GM12878 (cell line): ENCODE measurements at regions not wholly inside any gene's neighbourhood (a gene's known extent, or its start where the extent isn't known, plus 50 kb on each side); places are given as distances from the start of the nearest gene placed in this dataset.

Source experiments
- ATAC-seq: fragments of 200-7000 bp; cut with Tn5 transposase; 3 replicates; pipeline ENCODE4 v1.9.1; 2020; ENCODE audit warnings: mild to moderate bottlenecking, moderate library complexity
- BruUV-seq: library from RNA; stranded (reverse); fragments of 400-500 nt; replicated peaks from 2 replicates; lab custom pipeline; 2021; lab: Mats Ljungman, UMichigan
- CTCF ChIA-PET: fragments of 300-600 bp; sonication (Branson Sonifier 250); formaldehyde crosslinking; extraction: SDS; loops from one replicate; lab custom pipeline; 2021; ENCODE audit warnings: inconsistent platforms; lab: Yijun Ruan, JAX
- POLR2A ChIA-PET: fragments of 350-600 bp; formaldehyde crosslinking; extraction: SDS; loops from one replicate; lab custom pipeline; 2021; ENCODE audit warnings: inconsistent platforms; lab: Charles Lee
- RAD21 ChIA-PET: fragments of 300-600 bp; sonication (Branson Sonifier 250); formaldehyde crosslinking; loops from one replicate; lab custom pipeline; 2023; ENCODE audit warnings: antibody characterized with exemption; ENCODE audit not compliant: unreplicated experiment; lab: Charles Lee
- SMC1A ChIA-PET: fragments of 300-600 bp; sonication (Branson Sonifier 250); formaldehyde crosslinking; loops from one replicate; lab custom pipeline; 2023; ENCODE audit not compliant: unreplicated experiment, uncharacterized antibody; lab: Charles Lee
- DNase-seq: peaks from one replicate; pipeline ENCODE4 v3.0.0-alpha.2; 2011; ENCODE audit warnings: low read depth, low spot score
- FAIRE-seq: peaks from 3 replicates; lab custom pipeline; 2011; peaks lifted over from hg19 to GRCh38; lab: Jason Lieb, UNC
- H2AFZ ChIP-seq: 2 replicates; pipeline ENCODE4 v1.6.0; 2011; ENCODE audit warnings: low read depth, low read length, control low read depth; ENCODE audit not compliant: control insufficient read depth
- H3K27ac ChIP-seq: 2 replicates; pipeline ENCODE4 v1.5.1; 2011; ENCODE audit warnings: control low read depth; ENCODE audit not compliant: control insufficient read depth, insufficient read depth
- H3K27me3 ChIP-seq, 2 experiments: replicated peaks in 1 of 2; 2 replicates each; pipeline versions ENCODE4 v1.6.0 to v1.6.1; 2011; ENCODE audit warnings: low read length in 1 of 2; ENCODE audit not compliant: control insufficient read depth in 2 of 2, insufficient read depth in 2 of 2
- H3K36me3 ChIP-seq, 2 experiments: 2 replicates each; pipeline ENCODE4 v1.5.1; 2011; ENCODE audit warnings: low read length in 1 of 2; ENCODE audit not compliant: control insufficient read depth in 2 of 2, insufficient read depth in 2 of 2
- H3K4me1 ChIP-seq: 2 replicates; pipeline ENCODE4 v1.6.1; 2011; ENCODE audit warnings: mild to moderate bottlenecking, low read length, moderate library complexity, mixed read lengths; ENCODE audit not compliant: control insufficient read depth, insufficient read depth
- H3K4me2 ChIP-seq: 2 replicates; pipeline ENCODE4 v1.6.0; 2011; ENCODE audit warnings: control low read depth; ENCODE audit not compliant: control insufficient read depth, insufficient read depth
- H3K4me3 ChIP-seq: fragments of 200-600 bp; sonication (generic); 2 replicates; pipeline ENCODE4 v1.5.1; 2016
- H3K79me2 ChIP-seq: 2 replicates; pipeline ENCODE4 v1.6.0; 2011; ENCODE audit warnings: low read length; ENCODE audit not compliant: control insufficient read depth, insufficient read depth
- H3K9ac ChIP-seq: 2 replicates; pipeline ENCODE4 v1.8.0; 2011; ENCODE audit warnings: low read length, control low read depth, mixed read lengths; ENCODE audit not compliant: control insufficient read depth, insufficient read depth
- H3K9me3 ChIP-seq: replicated peaks from 3 replicates; pipeline ENCODE4 v1.5.1; 2011; ENCODE audit warnings: mild to moderate bottlenecking, low read length; ENCODE audit not compliant: control insufficient read depth, insufficient read depth
- H4K20me1 ChIP-seq: 2 replicates; pipeline ENCODE4 v1.6.0; 2011; ENCODE audit not compliant: control insufficient read depth, insufficient read depth
- GABPA ChIP-seq: IDR thresholded peaks from 2 replicates; pipeline ENCODE4 v1.6.1; 2014; ENCODE audit warnings: antibody characterized with exemption, low read depth, mild to moderate bottlenecking, inconsistent platforms
- HDAC6 ChIP-seq: fragments of 200-600 bp; sonication (generic); IDR thresholded peaks from one replicate; pipeline ENCODE4 v1.8.0; 2017; ENCODE audit warnings: antibody characterized with exemption; ENCODE audit not compliant: unreplicated experiment
- IKZF1 ChIP-seq: fragments of 450-650 bp; conservative IDR thresholded peaks from 2 replicates; pipeline ENCODE4 v1.6.1; 2017; ENCODE audit warnings: antibody characterized with exemption, mild to moderate bottlenecking
- MXI1 ChIP-seq: fragments of 150-350 bp; IDR thresholded peaks from 2 replicates; pipeline ENCODE4 v1.6.1; 2011; ENCODE audit warnings: low read depth, mild to moderate bottlenecking, inconsistent platforms, low read length, improper control_type of control experiment
- RAD51 ChIP-seq: fragments of 450-650 bp; IDR thresholded peaks from 2 replicates; pipeline ENCODE4 v1.6.1; 2016; ENCODE audit warnings: moderate library complexity, mild to moderate bottlenecking, inconsistent platforms
- WGBS: methylation state at CpG from one replicate; pipeline ENCODE4 v1.1.6; 2016; ENCODE audit warnings: low lambda C conversion rate; ENCODE audit not compliant: insufficient replicate concordance, insufficient coverage; ENCODE audit errors: missing lambda C conversion rate; 5-methylcytosine and 5-hydroxymethylcytosine counted together
- in situ Hi-C: fragments of 300-500 bp; cut with MboI; formaldehyde crosslinking; loops from 9 replicates; pipeline ENCODE4 v1.14.3; 2018; ENCODE audit warnings: mixed read lengths
- intact Hi-C: fragments of 100-400 bp; cut with micrococcal nuclease; formaldehyde crosslinking; loops from one replicate; pipeline ENCODE4 v1.14.2; 2022; ENCODE audit not compliant: unreplicated experiment
- TF ChIP-seq, protein P1 (sequence below): fragments of 450-650 bp; formaldehyde crosslinking; IDR thresholded peaks from 2 replicates; pipeline ENCODE4 v1.5.0; 2022; ENCODE audit warnings: mild to moderate bottlenecking, missing genetic modification characterization
- TF ChIP-seq, protein P2 (sequence below): fragments of 450-650 bp; IDR thresholded peaks from 2 replicates; pipeline ENCODE4 v1.6.1; 2017; ENCODE audit warnings: mild to moderate bottlenecking, moderate library complexity
- TF ChIP-seq, protein P3 (sequence below): IDR thresholded peaks from 2 replicates; pipeline ENCODE4 v1.6.1; 2012; ENCODE audit warnings: improper control_type of control experiment, low read depth, low read length; ENCODE audit not compliant: insufficient replicate concordance

DNA sequence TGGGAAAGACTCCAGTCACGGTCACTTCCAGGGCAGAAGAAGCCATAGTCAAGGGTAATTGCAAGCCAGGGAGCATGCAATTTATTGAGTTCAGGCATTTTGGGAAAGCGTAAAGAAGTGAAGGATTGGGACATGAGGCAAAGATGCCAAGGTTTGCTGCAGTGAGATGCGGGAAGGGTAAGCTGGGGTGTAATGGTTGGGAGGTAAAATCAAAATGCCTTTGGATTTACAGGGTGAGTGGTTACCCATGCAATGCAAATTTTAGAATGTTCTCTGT lies 167.5 kb downstream of the BRMS1L start (continued):
- TF ChIP-seq GABPA = no peak

DNA sequence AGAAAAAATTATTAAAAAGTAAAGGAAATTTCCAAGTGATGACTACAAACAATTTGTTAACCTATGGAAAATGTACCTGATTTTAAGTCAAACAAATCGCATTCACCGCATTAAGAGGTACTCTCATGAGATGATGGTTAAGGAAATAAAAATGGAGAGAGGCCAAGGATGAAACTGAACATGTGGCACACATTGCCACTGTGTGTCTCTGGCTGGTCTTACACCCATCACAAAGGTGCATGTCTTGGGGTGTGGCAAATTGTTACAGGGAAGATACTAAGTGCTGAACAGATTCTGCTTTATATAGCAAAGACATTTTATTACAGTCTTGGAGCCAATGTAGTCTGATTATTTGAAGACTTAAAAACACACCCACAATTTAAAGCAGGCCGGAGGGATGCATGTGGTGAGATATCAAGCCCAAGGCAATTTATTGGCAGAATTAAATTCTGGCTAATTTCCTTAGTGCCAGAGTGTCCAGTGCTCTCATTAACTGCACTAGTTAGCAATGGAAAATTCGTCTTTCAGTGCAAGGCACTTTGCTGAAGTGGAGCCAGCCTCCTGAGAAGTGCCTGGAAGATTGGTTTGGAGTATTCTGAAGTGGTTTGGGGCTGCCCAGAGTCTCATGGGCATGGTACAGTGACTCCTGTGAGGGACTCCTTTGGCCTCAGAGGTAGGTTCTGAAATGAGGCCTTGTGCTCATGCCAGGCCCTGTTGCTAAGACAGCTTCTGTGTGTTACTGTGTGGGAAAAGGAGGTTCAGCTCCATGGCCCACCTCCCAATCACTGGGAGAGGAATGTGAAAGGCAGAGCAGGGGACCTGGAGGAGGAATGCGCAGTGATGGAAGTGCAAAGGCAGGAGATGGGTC lies 166.9 kb downstream of the BRMS1L start:
- POLR2A ChIA-PET = no interaction called here
- in situ Hi-C loops (no loop called here), intact Hi-C loops (no loop called here)
- TF ChIP-seq, protein P1, sequence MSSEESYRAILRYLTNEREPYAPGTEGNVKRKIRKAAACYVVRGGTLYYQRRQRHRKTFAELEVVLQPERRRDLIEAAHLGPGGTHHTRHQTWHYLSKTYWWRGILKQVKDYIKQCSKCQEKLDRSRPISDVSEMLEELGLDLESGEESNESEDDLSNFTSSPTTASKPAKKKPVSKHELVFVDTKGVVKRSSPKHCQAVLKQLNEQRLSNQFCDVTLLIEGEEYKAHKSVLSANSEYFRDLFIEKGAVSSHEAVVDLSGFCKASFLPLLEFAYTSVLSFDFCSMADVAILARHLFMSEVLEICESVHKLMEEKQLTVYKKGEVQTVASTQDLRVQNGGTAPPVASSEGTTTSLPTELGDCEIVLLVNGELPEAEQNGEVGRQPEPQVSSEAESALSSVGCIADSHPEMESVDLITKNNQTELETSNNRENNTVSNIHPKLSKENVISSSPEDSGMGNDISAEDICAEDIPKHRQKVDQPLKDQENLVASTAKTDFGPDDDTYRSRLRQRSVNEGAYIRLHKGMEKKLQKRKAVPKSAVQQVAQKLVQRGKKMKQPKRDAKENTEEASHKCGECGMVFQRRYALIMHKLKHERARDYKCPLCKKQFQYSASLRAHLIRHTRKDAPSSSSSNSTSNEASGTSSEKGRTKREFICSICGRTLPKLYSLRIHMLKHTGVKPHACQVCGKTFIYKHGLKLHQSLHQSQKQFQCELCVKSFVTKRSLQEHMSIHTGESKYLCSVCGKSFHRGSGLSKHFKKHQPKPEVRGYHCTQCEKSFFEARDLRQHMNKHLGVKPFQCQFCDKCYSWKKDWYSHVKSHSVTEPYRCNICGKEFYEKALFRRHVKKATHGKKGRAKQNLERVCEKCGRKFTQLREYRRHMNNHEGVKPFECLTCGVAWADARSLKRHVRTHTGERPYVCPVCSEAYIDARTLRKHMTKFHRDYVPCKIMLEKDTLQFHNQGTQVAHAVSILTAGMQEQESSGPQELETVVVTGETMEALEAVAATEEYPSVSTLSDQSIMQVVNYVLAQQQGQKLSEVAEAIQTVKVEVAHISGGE (CRISPR knock-in tag) = no peak
- TF ChIP-seq, protein P2, sequence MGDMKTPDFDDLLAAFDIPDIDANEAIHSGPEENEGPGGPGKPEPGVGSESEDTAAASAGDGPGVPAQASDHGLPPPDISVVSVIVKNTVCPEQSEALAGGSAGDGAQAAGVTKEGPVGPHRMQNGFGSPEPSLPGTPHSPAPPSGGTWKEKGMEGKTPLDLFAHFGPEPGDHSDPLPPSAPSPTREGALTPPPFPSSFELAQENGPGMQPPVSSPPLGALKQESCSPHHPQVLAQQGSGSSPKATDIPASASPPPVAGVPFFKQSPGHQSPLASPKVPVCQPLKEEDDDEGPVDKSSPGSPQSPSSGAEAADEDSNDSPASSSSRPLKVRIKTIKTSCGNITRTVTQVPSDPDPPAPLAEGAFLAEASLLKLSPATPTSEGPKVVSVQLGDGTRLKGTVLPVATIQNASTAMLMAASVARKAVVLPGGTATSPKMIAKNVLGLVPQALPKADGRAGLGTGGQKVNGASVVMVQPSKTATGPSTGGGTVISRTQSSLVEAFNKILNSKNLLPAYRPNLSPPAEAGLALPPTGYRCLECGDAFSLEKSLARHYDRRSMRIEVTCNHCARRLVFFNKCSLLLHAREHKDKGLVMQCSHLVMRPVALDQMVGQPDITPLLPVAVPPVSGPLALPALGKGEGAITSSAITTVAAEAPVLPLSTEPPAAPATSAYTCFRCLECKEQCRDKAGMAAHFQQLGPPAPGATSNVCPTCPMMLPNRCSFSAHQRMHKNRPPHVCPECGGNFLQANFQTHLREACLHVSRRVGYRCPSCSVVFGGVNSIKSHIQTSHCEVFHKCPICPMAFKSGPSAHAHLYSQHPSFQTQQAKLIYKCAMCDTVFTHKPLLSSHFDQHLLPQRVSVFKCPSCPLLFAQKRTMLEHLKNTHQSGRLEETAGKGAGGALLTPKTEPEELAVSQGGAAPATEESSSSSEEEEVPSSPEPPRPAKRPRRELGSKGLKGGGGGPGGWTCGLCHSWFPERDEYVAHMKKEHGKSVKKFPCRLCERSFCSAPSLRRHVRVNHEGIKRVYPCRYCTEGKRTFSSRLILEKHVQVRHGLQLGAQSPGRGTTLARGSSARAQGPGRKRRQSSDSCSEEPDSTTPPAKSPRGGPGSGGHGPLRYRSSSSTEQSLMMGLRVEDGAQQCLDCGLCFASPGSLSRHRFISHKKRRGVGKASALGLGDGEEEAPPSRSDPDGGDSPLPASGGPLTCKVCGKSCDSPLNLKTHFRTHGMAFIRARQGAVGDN = no peak
- TF ChIP-seq, protein P3, sequence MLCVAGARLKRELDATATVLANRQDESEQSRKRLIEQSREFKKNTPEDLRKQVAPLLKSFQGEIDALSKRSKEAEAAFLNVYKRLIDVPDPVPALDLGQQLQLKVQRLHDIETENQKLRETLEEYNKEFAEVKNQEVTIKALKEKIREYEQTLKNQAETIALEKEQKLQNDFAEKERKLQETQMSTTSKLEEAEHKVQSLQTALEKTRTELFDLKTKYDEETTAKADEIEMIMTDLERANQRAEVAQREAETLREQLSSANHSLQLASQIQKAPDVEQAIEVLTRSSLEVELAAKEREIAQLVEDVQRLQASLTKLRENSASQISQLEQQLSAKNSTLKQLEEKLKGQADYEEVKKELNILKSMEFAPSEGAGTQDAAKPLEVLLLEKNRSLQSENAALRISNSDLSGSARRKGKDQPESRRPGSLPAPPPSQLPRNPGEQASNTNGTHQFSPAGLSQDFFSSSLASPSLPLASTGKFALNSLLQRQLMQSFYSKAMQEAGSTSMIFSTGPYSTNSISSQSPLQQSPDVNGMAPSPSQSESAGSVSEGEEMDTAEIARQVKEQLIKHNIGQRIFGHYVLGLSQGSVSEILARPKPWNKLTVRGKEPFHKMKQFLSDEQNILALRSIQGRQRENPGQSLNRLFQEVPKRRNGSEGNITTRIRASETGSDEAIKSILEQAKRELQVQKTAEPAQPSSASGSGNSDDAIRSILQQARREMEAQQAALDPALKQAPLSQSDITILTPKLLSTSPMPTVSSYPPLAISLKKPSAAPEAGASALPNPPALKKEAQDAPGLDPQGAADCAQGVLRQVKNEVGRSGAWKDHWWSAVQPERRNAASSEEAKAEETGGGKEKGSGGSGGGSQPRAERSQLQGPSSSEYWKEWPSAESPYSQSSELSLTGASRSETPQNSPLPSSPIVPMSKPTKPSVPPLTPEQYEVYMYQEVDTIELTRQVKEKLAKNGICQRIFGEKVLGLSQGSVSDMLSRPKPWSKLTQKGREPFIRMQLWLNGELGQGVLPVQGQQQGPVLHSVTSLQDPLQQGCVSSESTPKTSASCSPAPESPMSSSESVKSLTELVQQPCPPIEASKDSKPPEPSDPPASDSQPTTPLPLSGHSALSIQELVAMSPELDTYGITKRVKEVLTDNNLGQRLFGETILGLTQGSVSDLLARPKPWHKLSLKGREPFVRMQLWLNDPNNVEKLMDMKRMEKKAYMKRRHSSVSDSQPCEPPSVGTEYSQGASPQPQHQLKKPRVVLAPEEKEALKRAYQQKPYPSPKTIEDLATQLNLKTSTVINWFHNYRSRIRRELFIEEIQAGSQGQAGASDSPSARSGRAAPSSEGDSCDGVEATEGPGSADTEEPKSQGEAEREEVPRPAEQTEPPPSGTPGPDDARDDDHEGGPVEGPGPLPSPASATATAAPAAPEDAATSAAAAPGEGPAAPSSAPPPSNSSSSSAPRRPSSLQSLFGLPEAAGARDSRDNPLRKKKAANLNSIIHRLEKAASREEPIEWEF = no peak
- TF ChIP-seq RAD51 = no peak
- TF ChIP-seq HDAC6 = no peak
- no peak for TF ChIP-seq MXI1
- no peak for TF ChIP-seq IKZF1
- WGBS = 71% methylated on average over 5 of the region's 5 CpGs
- H3K4me1 ChIP-seq = no peaks in the 10 kb centered on the region
- no peak for DNase-seq
- H3K27me3 ChIP-seq = no peaks in the 10 kb centered on the region
- H4K20me1 ChIP-seq = no peaks in the 10 kb centered on the region
- no peaks in the 10 kb centered on the region for H3K36me3 ChIP-seq
- H3K79me2 ChIP-seq = no peaks in the 10 kb centered on the region
- no peak overlapping the region for H3K9ac ChIP-seq
- RAD21 ChIA-PET = no interaction called here
- no peak for FAIRE-seq
- no peak overlapping the region for H3K4me2 ChIP-seq
- CTCF ChIA-PET = no interaction called here
- SMC1A ChIA-PET = no interaction called here
- H3K9me3 ChIP-seq = no peaks in the 10 kb centered on the region
- no peak for ATAC-seq
- no peak overlapping the region for H2AFZ ChIP-seq
- no TSS peak for BruUV-seq
- no peak overlapping the region for H3K4me3 ChIP-seq
- no peak overlapping the region for H3K27ac ChIP-seq
